Astrocyte of the cerebellum (primary cell): ENCODE measurements at regions not wholly inside any gene's neighbourhood (a gene's known extent, or its start where the extent isn't known, plus 50 kb on each side); places are given as distances from the start of the nearest gene placed in this dataset.

Experiments
- DNase-seq: peaks from one replicate; pipeline ENCODE4 v3.0.0-alpha.2; 2011; ENCODE audit warnings: low read depth
- H3K4me3 ChIP-seq: 2 replicates; pipeline ENCODE4 v1.5.1; 2011; ENCODE audit warnings: mild to moderate bottlenecking, low read depth, low read length, moderate library complexity
- CTCF ChIP-seq: IDR thresholded peaks from 2 replicates; pipeline ENCODE4 v1.5.1; 2012; ENCODE audit warnings: low read length, low read depth, moderate library complexity, mild to moderate bottlenecking; ENCODE audit errors: missing control alignments
- in situ Hi-C: cut with HindIII; loops from 2 replicates; pipeline ENCODE4 v1.10.0; 2017; ENCODE audit warnings: low sequenced_read_pairs

DNA sequence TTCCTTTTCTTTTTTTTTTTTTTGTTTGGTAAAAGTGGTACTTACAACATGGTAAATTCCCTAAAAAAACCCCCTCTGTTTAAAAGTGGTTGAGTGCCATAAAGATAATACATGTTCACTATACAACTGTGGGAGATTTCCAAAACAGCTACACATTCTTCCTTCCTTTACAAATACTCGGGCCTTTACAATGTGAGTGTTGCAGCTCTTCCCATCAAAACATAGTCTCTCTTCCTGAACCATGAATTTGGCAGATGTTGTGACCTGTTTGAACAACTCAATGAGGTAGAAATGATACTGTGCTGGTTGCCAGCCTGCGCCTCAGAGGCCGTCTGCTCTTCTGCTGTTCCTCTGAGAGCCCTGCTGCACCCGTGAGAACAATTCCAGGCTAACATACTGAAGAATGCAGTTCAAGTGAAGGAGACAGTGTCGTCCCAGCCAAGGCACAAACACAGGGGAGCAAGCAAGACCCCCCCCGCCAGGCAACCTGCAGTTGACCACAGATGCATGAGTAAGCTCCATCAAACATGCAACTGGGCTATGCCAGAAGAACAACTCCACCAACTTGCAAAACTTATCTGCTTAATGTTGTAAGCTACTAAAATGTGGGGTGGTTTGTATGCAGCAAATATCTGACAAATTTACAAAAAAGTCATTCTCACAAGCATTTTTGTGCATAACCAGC, 645.0 kb downstream of the PCDH7 start:
- no peak for DNase-seq
- in situ Hi-C loops: no loop called here
- no peak for TF ChIP-seq CTCF
- no peak overlapping the region for H3K4me3 ChIP-seq

DNA sequence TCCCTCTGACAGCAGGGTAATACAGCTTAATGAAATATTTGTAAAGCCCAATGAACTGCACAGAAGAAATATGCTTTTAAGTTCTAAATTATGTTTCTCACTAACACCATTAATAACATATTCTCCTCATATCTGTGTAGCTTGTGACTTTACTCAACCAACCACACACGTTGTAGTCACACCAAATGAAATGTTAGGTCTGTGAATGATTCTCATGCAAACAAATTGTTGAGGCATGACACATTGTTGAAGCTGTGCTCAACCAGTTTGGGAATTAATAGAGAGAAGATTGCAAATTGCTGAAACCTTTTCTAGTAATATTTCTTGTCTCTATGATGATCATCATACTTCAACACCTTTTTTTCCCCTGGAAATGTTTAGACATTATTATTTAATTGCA, 645.9 kb downstream of the PCDH7 start:
- H3K4me3 ChIP-seq: no peak overlapping the region
- in situ Hi-C loops: no loop called here

GRCh38 chr4:31370866-31371465, 650.8 kb downstream of the PCDH7 start:
- peak; percentile 79 for TF ChIP-seq CTCF
- H3K4me3 ChIP-seq: no peak overlapping the region
- in situ Hi-C loops: no loop called here
- peak; percentile 36 for DNase-seq

More for the DNA sequence above, 645.9 kb downstream of the PCDH7 start:
- no peak for DNase-seq
- no peak for TF ChIP-seq CTCF

DNA sequence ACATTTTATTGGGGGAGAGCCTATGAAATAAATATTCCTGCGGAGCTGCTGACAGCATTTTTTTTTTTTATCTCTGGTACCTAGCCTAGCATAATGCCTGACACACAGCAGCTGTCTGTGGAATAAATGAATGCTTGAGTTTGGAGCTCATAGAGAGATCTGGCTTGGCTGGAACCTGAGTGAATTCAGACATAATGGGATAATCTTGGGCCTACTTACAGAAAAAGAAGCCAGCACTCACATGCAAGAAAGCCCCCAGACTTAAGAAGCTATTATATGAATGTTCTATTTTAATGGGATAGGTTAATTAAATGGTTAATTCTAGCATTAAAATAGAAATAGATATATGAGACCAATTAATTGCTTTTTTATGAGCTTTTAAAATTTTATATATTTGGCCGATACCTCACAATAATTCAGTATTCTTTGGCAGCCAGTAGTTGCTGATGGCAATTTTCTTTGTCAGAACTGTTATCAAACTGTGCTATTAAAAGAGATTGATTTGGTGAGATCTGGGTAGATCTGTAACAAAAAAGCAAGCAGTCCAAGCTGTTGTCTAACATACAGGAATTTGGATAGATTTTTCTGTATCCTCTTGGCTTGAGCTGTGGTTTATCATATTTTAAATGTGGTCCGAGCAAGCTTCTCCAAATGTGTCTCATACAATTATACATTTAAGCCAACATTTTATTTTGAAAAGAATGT, 654.2 kb downstream of the PCDH7 start:
- no peak overlapping the region for H3K4me3 ChIP-seq
- in situ Hi-C loops: no loop called here
- no peak for DNase-seq
- TF ChIP-seq CTCF: no peak

- in situ Hi-C loops: no loop called here
- no peak for TF ChIP-seq CTCF
- H3K4me3 ChIP-seq: no peak overlapping the region
- no peak for DNase-seq
Measured at GRCh38 chr4:31375936-31376335, 655.8 kb downstream of the PCDH7 start.

DNA sequence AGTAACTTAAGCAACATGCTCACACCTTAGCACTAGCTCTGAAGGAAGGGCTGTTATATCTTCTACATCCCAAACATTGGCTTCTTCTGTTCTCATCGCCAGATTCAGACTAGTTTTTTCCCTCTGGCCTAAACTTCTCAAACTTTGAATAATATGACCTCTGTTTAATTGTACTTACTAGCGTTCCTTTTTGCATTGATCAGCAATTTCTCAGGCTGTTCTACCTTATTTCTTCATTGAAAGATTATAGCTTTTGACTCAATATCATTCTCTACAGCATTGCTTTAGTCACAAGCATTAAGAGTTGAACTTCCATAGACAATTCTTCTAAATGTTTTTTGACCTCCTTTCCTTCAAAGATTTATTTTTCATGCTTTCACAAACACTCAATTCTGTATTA, 659.2 kb downstream of the PCDH7 start:
- in situ Hi-C loops: no loop called here
- no peak overlapping the region for H3K4me3 ChIP-seq
- TF ChIP-seq CTCF: no peak
- no peak for DNase-seq
